ENCODE measurements at regions not wholly inside any gene's neighbourhood (a gene's known extent, or its start where the extent isn't known, plus 50 kb on each side); places are given as distances from the start of the nearest gene placed in this dataset.

- Histone ChIP-seq H3K4me2 (ENCODE audit: insufficient read depth, low read length) (no peak overlapping the region), H3K9me3 (ENCODE audit: insufficient read depth, low read length, severe bottlenecking) (no peaks in the 10 kb centered on the region), H3K9ac (ENCODE audit: low read depth, low read length) (no peak overlapping the region), H3K36me3 (ENCODE audit: insufficient read depth, low read length) (no peaks in the 10 kb centered on the region), H2AFZ (ENCODE audit: low read depth, low read length) (no peak overlapping the region), H3K79me2 (ENCODE audit: insufficient read depth, low read length) (no peaks in the 10 kb centered on the region), H3K27me3 (ENCODE audit: insufficient read depth, low read length, poor library complexity) (peaks cover 9% of the 10 kb centered on the region), H4K20me1 (ENCODE audit: insufficient read depth, low read length) (no peaks in the 10 kb centered on the region), H3K4me3 (ENCODE audit: low read depth in 1 of 2, low read length in 2 of 2) (no peak overlapping the region), H3K4me1 (ENCODE audit: insufficient read depth, low read length) (no peaks in the 10 kb centered on the region), H3K27ac (ENCODE audit: low read length) (no peak overlapping the region)
- DNase-seq = no peak
- no peak for TF ChIP-seq EZH2 (IDR thresholded peaks at IDR 0.05; ENCODE audit: borderline replicate concordance, low read depth, low read length, severe bottlenecking)
- TF ChIP-seq, protein P1, sequence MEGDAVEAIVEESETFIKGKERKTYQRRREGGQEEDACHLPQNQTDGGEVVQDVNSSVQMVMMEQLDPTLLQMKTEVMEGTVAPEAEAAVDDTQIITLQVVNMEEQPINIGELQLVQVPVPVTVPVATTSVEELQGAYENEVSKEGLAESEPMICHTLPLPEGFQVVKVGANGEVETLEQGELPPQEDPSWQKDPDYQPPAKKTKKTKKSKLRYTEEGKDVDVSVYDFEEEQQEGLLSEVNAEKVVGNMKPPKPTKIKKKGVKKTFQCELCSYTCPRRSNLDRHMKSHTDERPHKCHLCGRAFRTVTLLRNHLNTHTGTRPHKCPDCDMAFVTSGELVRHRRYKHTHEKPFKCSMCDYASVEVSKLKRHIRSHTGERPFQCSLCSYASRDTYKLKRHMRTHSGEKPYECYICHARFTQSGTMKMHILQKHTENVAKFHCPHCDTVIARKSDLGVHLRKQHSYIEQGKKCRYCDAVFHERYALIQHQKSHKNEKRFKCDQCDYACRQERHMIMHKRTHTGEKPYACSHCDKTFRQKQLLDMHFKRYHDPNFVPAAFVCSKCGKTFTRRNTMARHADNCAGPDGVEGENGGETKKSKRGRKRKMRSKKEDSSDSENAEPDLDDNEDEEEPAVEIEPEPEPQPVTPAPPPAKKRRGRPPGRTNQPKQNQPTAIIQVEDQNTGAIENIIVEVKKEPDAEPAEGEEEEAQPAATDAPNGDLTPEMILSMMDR (IDR thresholded peaks at IDR 0.05; ENCODE audit: borderline replicate concordance, extremely low read depth, low read length, poor library complexity, severe bottlenecking) = no peak
- no peak for ATAC-seq (ENCODE audit: insufficient read depth, low read depth)
Measured at GRCh38 chr18:47618758-47619157, 311.7 kb downstream of the SMAD2 start.

DNA sequence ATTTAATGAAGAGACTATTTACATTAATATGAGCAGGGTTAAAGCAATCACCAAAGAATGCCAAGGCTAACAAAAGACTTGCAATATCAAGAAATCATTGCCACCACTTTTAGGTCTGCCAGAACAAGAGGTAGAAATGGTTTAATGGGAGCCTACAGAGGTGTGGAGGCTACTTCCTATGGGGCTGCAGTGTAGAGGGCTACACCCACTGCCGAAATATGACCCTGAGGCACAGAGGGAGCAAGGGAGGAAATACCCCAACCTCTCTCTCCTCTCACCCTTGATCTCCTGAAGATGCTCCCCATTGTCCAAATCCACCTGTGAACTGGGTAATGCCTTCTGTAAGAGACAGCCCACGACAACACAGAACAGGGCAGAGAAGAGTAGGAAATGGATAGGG lies 315.4 kb downstream of the SMAD2 start:
- Histone ChIP-seq H3K9ac (ENCODE audit: low read depth, low read length) (no peak overlapping the region), H3K4me1 (ENCODE audit: insufficient read depth, low read length) (no peaks in the 10 kb centered on the region), H3K4me2 (ENCODE audit: insufficient read depth, low read length) (no peak overlapping the region), H2AFZ (ENCODE audit: low read depth, low read length) (no peak overlapping the region), H3K4me3 (ENCODE audit: low read depth in 1 of 2, low read length in 2 of 2) (no peak overlapping the region), H4K20me1 (ENCODE audit: insufficient read depth, low read length) (no peaks in the 10 kb centered on the region), H3K79me2 (ENCODE audit: insufficient read depth, low read length) (no peaks in the 10 kb centered on the region), H3K36me3 (ENCODE audit: insufficient read depth, low read length) (no peaks in the 10 kb centered on the region), H3K27me3 (ENCODE audit: insufficient read depth, low read length, poor library complexity) (peaks cover 6% of the 10 kb centered on the region), H3K27ac (ENCODE audit: low read length) (no peak overlapping the region), H3K9me3 (ENCODE audit: insufficient read depth, low read length, severe bottlenecking) (no peaks in the 10 kb centered on the region)
- TF ChIP-seq, protein P1 (IDR thresholded peaks at IDR 0.05; ENCODE audit: borderline replicate concordance, extremely low read depth, low read length, poor library complexity, severe bottlenecking) = no peak
- no peak for TF ChIP-seq EZH2 (IDR thresholded peaks at IDR 0.05; ENCODE audit: borderline replicate concordance, low read depth, low read length, severe bottlenecking)
- ATAC-seq (ENCODE audit: insufficient read depth, low read depth) (no peak), DNase-seq (no peak)

DNA sequence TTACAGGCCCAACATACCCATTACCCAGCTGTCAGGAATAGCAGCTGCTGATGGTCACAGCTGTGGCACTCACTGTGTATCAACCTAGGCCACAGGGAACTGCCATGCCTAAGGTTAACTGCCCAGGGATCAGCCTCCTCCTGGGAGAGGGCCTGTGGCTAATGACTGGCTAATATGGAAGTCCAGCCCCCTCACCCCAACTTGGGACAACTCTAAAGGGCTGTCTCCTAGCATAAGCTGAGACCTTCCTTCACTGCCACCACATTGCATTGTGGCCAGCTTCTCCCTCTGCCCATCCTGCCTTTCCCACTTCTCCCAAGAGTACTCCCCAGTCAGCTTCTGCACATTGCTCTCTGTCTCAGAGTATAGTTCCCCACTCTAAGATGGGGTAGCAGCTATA lies 316.5 kb downstream of the SMAD2 start:
- H3K27ac ChIP-seq (ENCODE audit: low read length) = no peak overlapping the region
- H3K4me2 ChIP-seq (ENCODE audit: insufficient read depth, low read length) = no peak overlapping the region
- H3K4me1 ChIP-seq (ENCODE audit: insufficient read depth, low read length) = no peaks in the 10 kb centered on the region
- DNase-seq (no peak), ATAC-seq (ENCODE audit: insufficient read depth, low read depth) (no peak)
- H3K4me3 ChIP-seq (ENCODE audit: low read depth in 1 of 2, low read length in 2 of 2) = no peak overlapping the region
- H3K27me3 ChIP-seq (ENCODE audit: insufficient read depth, low read length, poor library complexity) = peaks cover 6% of the 10 kb centered on the region
- H3K79me2 ChIP-seq (ENCODE audit: insufficient read depth, low read length) = no peaks in the 10 kb centered on the region
- TF ChIP-seq, protein P1 (IDR thresholded peaks at IDR 0.05; ENCODE audit: borderline replicate concordance, extremely low read depth, low read length, poor library complexity, severe bottlenecking) = no peak
- TF ChIP-seq EZH2 (IDR thresholded peaks at IDR 0.05; ENCODE audit: borderline replicate concordance, low read depth, low read length, severe bottlenecking) = no peak
- H4K20me1 ChIP-seq (ENCODE audit: insufficient read depth, low read length) = no peaks in the 10 kb centered on the region
- H3K9ac ChIP-seq (ENCODE audit: low read depth, low read length) = no peak overlapping the region
- no peak overlapping the region for H2AFZ ChIP-seq (ENCODE audit: low read depth, low read length)
- H3K36me3 ChIP-seq (ENCODE audit: insufficient read depth, low read length) = no peaks in the 10 kb centered on the region
- H3K9me3 ChIP-seq (ENCODE audit: insufficient read depth, low read length, severe bottlenecking) = no peaks in the 10 kb centered on the region

DNA sequence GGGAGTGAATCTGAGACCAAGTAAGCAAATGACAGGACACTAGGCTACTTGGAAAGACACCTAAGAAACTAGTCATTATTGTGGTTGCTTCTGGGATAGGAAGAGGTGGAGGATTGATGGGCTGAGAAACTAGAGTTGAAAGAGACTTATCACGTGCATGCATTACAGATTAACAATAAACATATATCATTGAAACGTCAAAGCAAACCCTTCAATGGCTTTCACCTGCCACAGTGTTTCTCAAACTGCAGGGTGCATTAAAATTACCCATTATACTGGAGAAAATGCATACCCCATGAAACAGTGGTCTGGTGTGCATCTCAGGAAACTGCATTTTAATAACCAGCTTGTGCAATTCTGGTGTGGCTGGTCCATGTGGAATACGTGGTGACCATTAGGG lies 318.8 kb downstream of the SMAD2 start:
- Histone ChIP-seq H3K4me3 (ENCODE audit: low read depth in 1 of 2, low read length in 2 of 2) (no peak overlapping the region), H3K27ac (ENCODE audit: low read length) (no peak overlapping the region), H3K9ac (ENCODE audit: low read depth, low read length) (no peak overlapping the region), H3K9me3 (ENCODE audit: insufficient read depth, low read length, severe bottlenecking) (no peaks in the 10 kb centered on the region), H4K20me1 (ENCODE audit: insufficient read depth, low read length) (no peaks in the 10 kb centered on the region), H3K79me2 (ENCODE audit: insufficient read depth, low read length) (no peaks in the 10 kb centered on the region), H3K4me1 (ENCODE audit: insufficient read depth, low read length) (no peaks in the 10 kb centered on the region), H3K27me3 (ENCODE audit: insufficient read depth, low read length, poor library complexity) (peaks cover 6% of the 10 kb centered on the region), H3K4me2 (ENCODE audit: insufficient read depth, low read length) (no peak overlapping the region), H3K36me3 (ENCODE audit: insufficient read depth, low read length) (no peaks in the 10 kb centered on the region), H2AFZ (ENCODE audit: low read depth, low read length) (no peak overlapping the region)
- TF ChIP-seq, protein P1 (IDR thresholded peaks at IDR 0.05; ENCODE audit: borderline replicate concordance, extremely low read depth, low read length, poor library complexity, severe bottlenecking) = no peak
- no peak for TF ChIP-seq EZH2 (IDR thresholded peaks at IDR 0.05; ENCODE audit: borderline replicate concordance, low read depth, low read length, severe bottlenecking)
- DNase-seq (no peak), ATAC-seq (ENCODE audit: insufficient read depth, low read depth) (no peak)

All from DND-41 (cell line).